NCI-H1092 (cell line): ENCODE measurements at regions not wholly inside any gene's neighbourhood (a gene's known extent, or its start where the extent isn't known, plus 50 kb on each side); places are given as distances from the start of the nearest gene placed in this dataset.

Experiments
- DNase-seq: peaks from one replicate; lab custom pipeline; 2025; lab: John Stamatoyannopoulos, UW

DNA sequence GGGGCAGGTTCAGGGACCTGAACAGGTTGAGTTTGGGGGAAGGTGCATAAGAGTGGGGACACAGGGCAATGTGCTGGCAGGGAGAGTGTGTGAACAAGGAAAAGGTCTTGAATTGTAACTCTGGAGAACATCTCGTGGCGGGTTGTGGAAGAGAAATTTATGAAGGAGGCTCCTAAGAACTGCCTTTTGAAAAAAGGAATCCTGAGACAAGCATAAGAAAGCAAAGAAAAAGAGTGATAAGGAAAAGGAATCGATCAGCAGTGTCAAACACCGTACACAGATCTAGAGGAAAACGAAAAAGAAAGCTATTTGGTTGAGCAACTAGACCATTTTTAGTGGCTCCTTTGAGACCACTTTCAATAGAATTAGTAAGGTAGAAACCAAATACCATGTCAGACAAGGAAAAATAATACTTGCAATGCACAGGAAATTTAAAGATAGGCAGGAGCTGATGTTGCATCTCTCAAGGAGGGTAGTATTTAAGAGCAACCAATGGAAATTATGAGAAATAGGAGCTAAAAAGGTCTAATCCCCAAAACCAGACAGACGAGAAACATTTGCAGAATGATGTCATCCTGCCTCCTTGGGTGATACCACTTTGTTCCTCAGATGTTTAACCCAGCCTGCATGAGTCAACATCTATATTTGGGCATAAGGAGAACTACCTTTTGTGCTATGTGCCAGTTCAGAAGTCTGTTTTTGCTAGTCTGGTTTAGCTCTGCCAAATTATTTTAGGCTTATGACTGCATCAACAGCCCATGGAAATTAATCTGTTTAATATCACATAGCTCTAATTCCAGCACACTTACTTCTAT is 64.5 kb upstream of the STK38L start:
- no peak for DNase-seq

DNA sequence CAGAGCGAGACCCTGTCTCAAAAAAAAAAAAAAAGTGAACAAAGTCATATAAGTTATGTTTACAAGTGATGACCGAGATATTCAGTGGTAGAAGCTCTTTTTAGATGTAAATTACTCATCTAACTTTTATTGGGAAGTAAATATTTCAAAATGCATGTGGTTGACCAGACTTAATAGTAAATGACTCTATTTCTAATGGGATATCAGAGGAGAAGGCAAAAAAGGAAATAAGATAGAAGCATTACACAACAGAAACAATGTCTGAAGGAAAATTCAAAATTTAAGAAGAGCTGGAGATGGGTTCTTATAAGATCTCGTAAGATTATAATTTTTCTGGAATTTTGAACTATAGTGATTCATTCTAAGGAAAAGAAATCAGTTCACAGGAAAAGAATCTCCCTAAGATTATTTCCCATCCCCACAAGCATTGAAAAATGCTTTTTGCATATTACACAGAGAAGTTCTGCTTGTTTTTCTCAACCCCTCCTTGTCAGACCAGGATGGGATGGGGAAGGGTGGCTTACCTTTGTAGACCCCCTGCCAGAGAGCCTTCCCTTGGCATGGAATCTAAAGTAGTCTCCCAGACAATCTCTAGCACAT is 63.1 kb upstream of the STK38L start:
- DNase-seq, result no peak

DNA sequence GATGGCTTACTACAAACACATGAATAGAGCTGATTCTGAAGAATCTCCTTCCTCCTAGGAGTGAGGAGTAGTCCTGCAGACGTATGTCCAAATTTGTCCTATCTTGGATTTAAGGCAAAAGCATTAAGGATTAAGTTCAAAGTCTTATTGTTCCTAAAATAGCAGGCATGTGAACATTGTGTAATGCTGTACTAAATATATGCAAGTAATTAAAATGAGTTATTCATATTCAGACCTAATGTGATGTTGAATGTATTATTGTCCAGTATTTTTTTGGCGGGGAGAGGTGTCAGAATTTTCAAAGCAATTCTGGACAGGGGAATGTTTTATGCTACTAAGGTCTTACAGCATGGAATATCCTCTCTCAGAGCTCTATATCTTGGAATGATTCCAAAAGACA is 60.7 kb upstream of the STK38L start:
- no peak for DNase-seq

DNA sequence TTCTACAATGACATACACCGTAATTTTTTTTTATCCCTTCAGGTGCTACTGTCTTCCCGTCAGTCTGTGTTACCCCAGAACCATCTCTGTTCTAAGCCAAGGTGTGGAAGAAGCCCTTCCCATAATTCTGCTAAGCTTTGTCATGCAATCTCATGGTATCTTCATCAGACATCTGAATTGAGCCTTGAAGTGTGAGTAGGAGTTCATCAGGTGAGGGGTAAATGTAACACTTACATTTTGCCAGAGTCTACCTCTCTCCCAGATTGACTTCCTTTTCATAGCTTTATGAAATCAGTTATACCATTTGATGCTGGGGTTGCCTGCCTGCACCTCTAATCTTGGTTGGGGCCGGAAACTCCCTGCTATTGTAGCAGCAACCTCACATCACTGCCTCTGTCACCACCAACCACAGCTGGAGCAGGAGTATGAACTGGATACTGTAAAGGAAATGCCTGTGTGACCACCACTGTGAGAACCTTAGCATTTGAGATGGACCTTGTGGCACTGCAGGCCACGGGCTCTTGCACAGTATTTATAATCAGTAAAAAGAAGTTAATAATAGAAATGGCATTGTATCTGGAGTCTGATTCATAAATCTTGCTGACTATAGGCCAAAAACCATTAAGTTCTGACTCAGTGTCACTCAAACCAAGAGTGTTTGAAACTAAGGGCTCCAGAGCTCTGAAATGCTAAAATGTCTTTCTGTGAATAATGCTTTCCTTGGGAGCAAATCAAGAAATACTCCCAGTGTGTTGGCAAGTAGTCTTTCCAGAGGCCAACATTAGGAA is 58.7 kb upstream of the STK38L start:
- DNase-seq, result no peak

DNA sequence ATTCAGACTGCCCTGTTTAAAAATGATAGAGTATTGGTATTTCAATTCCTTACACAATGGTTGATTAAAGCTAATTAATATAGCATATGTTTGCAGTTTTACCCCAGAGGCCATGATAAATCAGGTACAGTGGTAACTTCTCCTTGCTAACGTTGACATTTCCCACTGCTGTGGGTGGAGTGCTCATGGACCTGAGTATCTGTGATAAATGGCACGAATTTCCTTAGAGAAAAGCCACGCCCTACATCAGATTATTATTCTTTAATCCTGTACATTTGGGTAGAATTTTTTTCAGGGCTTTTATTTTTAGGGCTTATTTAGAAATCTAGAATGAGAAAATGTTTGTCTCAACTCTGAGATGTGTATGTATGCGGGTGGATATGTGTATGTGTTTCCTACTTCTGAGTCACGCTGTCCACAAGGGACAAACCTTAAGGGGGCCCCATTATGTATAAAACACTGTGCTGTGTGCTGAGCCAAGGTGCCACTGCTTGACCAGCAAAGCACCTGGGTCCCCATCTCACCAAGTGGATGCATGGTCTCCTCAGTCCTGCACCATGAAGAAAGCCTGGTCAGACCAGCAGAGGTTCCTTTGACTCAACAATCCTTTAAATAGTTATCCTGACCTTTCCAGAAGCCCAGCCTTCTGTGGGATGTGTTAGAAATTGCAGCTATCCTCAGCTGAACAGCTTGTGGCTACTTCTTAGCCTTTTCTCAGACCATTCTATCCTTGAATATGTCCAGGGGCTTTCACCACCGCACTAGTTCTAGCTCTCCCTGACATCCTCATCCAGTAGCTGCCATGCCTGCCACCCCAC is 57.9 kb upstream of the STK38L start:
- no peak for DNase-seq

DNA sequence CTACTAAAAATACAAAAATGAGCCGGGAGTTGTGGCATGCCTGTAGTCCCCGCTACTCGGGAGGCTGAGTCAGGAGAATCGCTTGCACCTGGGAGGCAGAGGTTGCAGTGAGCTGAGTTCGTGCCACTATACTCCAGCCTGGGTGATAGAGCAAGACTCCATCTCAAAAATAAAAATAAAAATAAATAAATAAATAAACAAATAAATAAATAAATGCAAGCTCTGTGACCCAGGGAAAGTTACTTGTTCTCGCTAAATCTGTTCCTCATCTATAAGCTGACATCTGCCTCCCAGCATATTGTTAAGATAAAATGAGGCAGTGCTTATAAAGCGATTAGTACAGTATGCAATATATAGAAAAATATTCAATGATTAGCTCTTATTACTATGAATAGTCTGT is 56.4 kb upstream of the STK38L start:
- DNase-seq, result no peak

DNA sequence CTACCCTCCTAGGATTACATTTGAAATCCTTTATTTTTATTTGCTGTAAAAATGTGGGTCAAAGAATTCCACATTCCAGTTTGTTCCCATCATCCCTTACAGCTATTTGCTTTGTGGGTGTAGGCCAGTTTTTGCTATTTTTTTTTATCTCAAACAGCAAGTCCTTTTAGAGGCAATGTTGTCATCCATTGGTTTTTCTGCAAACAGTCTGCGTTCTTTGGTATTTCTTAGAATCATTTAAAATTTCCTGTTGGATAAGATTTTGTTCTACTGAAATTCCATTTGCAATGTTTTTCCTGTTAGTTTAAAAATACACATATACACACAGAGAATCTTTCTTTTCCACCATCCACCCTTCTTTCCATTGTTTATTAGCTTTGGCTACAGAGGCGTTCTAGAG is 53.3 kb upstream of the STK38L start:
- DNase-seq, result no peak

DNA sequence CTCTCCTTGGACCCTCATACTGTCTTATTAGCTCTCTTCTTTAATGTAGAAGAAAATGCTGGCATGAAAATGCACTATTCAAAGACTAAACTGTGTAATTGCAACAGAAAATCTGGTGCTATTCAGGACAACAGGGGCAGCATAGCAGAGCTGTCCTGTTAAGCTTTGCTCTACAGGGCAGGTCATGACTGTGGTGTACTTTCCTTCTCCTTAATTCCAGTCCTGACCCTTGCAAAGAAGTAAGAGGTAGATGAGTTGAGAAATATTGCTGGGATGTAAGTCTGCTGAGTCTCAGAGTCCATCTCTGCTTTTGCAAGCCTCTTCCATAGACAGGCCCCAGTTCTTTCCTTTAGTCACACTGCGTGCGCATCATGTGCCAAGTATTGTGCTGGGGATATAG is 52.6 kb upstream of the STK38L start:
- DNase-seq, result no peak

DNA sequence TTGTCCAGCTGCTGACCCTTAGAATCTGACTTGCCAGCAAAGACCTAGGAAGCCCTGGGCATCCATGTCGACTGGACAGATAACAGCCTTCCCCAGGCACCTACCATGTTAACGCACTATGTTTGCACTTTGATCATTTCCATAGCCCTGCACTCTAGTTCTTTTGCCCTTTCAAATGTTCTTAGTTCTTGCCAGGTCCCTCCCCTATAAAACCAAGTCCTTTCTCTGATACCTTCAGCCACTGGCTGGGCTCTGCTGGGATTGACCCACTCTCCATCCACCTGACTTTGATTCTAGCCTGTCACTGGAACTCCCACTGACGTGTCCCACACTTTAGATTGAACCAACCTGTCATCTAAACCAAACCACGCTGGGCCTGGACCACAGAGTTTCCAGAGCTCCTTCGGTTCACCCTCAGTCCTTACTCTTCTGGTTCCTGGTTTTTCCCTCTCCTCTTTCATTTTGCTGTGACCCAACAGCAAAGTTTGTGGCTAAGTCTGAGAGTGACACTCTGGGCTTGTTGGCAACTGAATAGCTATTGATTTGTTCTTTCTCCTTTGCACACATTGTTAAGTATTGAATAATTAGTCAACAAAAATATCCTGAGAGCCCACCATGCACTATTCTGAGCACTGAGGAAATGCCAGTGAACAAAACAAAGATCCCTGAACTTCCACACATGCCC is 51.8 kb upstream of the STK38L start:
- DNase-seq, result no peak

DNA sequence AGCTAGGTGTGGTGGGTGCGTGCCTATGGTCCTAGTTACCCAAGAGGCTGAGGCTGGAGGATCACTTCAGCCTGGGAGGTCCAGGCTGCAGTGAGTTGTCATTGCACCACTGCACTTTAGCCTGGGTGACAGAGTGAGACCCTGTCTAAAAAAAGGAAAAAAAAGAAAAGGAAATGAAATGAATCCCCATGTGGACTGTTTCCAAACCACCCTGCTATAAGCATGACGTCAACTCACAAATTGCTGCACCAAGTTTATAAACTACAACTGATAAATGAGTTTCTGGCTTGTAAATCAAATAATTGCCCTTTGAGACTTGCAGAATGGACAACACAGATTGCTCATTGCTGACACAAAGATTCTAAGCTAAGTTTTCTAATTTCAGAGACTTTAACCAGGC is 51.0 kb upstream of the STK38L start:
- no peak for DNase-seq

DNA sequence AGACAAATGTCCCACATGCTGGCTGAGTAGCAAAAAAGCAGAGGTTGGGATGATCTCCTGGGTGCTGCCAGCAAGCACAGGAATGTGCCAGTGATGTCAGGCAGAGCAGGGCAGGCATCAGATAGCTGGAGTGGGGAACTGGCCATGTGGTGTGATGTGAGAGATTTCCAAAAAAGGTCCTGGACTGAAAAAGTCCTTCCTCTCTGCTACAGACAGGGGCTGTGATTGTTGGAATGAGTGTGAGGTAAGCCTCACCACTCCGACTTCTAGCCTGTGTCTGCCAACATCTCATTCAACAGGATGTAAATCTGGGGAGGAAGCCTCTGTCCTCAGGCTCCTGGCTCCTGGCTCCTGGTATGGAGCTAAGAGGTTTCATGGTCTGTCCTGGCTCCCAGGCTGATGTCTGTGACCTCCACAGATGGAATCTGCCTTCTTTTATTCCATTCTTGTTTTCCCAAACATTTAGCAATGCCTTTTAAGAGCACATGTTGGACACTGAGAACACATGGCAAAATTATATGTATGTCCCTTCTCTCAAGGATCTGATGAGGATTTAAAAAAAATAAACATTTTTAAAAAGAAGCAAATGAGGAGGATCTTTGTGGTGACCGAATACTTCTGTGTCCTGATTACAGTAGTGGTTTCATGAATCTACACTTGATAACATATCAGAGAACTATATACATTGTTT is 50.1 kb upstream of the STK38L start:
- no peak for DNase-seq
